Peyer's patch (tissue), 4 donors: ENCODE measurements at regions not wholly inside any gene's neighbourhood (a gene's known extent, or its start where the extent isn't known, plus 50 kb on each side); places are given as distances from the start of the nearest gene placed in this dataset.

ENCODE experiments used
- DNase-seq, 3 donors: peaks; one replicate each; pipeline ENCODE4 v3.0.0-alpha.2; 2017 to 2019
- H3K27ac ChIP-seq, 4 donors: fragments of 200-600 bp; sonication (generic); one replicate each; pipeline ENCODE4 v1.5.1; 2016 to 2019
- H3K27me3 ChIP-seq, 2 donors: fragments of 200-600 bp; sonication (generic); one replicate each; pipeline ENCODE4 v1.5.1; 2019
- H3K36me3 ChIP-seq, 3 donors: fragments of 200-600 bp; sonication (generic); one replicate each; pipeline ENCODE4 v1.5.1; 2016 to 2019
- H3K4me1 ChIP-seq, 4 donors: fragments of 200-600 bp; sonication (generic); one replicate each; pipeline ENCODE4 v1.5.1; 2016 to 2019
- H3K4me3 ChIP-seq, 4 donors: fragments of 200-600 bp; sonication (generic); 1 replicate in 3 of 4; 2 replicates in 1 of 4; pipeline ENCODE4 v1.5.1; 2016 to 2019; ENCODE audit warnings: mild to moderate bottlenecking in 1 of 4
- H3K9me3 ChIP-seq, 4 donors: fragments of 200-600 bp; sonication (generic); one replicate each; pipeline ENCODE4 v1.5.1; 2016 to 2019; ENCODE audit warnings: mild to moderate bottlenecking in 1 of 4
- POLR2A ChIP-seq, 2 donors: fragments of 450-650 bp; IDR thresholded peaks; one replicate each; pipeline ENCODE4 v1.5.1; 2017; ENCODE audit warnings: antibody characterized with exemption in 2 of 2, mild to moderate bottlenecking in 2 of 2, moderate library complexity in 2 of 2
- TF ChIP-seq, protein P1 (sequence below), 6 experiments: fragments of 450-650 bp in 4 of 6; fragments of 200-600 bp in 2 of 6; sonication (generic) in 1 of 6; IDR thresholded peaks; one replicate each; pipeline ENCODE4 v1.5.1; 2017 to 2019; ENCODE audit warnings: antibody characterized with exemption in 6 of 6, mild to moderate bottlenecking in 3 of 6, moderate library complexity in 1 of 6

GRCh38 chr13:74084375-74084935 lies 49.7 kb downstream of the KLF12 start:
- DNase-seq, result no peak
- no peaks in the 10 kb centered on the region for H3K9me3 ChIP-seq
- no peak overlapping the region for H3K4me3 ChIP-seq
- no peak overlapping the region for H3K27ac ChIP-seq
- no peaks in the 10 kb centered on the region for H3K36me3 ChIP-seq
- no peaks in the 10 kb centered on the region for H3K27me3 ChIP-seq
- TF ChIP-seq POLR2A (IDR thresholded peaks at IDR 0.05), result no peak
- TF ChIP-seq, protein P1, sequence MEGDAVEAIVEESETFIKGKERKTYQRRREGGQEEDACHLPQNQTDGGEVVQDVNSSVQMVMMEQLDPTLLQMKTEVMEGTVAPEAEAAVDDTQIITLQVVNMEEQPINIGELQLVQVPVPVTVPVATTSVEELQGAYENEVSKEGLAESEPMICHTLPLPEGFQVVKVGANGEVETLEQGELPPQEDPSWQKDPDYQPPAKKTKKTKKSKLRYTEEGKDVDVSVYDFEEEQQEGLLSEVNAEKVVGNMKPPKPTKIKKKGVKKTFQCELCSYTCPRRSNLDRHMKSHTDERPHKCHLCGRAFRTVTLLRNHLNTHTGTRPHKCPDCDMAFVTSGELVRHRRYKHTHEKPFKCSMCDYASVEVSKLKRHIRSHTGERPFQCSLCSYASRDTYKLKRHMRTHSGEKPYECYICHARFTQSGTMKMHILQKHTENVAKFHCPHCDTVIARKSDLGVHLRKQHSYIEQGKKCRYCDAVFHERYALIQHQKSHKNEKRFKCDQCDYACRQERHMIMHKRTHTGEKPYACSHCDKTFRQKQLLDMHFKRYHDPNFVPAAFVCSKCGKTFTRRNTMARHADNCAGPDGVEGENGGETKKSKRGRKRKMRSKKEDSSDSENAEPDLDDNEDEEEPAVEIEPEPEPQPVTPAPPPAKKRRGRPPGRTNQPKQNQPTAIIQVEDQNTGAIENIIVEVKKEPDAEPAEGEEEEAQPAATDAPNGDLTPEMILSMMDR (IDR thresholded peaks at IDR 0.05), result no peak
- H3K4me1 ChIP-seq, result no peaks in the 10 kb centered on the region

DNA sequence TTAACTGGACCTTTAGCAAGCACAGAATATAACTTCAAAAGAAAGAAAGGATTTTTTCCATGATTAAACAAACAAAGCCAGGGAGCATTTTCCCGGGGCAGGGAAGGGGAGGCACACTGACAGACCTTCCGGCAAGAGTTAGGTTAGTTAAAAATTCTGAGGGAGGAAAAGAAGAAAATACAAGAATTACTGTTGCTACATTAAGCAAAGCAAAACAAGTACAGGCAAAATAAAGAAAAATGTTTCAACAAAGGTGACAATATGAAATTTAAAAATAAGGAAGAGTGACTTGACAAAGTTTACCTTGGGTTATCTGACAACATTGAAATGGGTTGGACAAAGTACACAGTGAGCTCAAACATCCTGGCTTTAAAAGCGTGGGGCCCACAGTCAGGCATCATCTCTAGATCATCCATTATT lies 51.5 kb downstream of the KLF12 start:
- H3K4me3 ChIP-seq, result no peak overlapping the region
- H3K4me1 ChIP-seq, result no peaks in the 10 kb centered on the region
- H3K36me3 ChIP-seq, result no peaks in the 10 kb centered on the region
- no peak overlapping the region for H3K27ac ChIP-seq
- no peak for DNase-seq
- TF ChIP-seq, protein P1 (IDR thresholded peaks at IDR 0.05), result no peak
- H3K9me3 ChIP-seq, result no peaks in the 10 kb centered on the region
- H3K27me3 ChIP-seq, result no peaks in the 10 kb centered on the region

- DNase-seq, result no peak
These were observed 53.4 kb downstream of the KLF12 start for GRCh38 chr13:74080762-74081161.

DNA sequence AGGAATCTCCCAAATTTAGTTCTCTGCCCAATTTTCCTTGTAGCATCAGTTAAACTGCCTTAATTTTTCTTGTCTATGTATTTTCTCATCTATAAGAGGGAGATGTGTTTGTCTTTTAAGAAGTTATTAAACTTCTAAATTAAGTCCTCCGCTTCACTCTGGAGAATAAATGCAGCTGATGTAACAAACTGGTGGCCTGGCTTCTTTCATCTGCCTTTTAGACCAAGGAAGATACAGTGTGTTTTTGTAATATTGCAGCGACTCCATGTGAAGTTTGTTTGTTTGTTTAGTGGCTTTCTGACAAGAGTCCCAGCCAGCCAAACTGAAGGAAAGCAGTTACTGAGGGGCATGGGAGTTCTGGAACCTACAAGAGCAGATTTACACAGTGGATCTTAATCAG lies 56.4 kb downstream of the KLF12 start:
- Histone ChIP-seq H3K4me3 (no peak overlapping the region), H3K4me1 (no peaks in the 10 kb centered on the region), H3K27ac (no peak overlapping the region), H3K27me3 (no peaks in the 10 kb centered on the region), H3K9me3 (no peaks in the 10 kb centered on the region), H3K36me3 (no peaks in the 10 kb centered on the region)
- no peak for DNase-seq
- TF ChIP-seq, protein P1 (IDR thresholded peaks at IDR 0.05), result no peak
- no peak for TF ChIP-seq POLR2A (IDR thresholded peaks at IDR 0.05)

More at GRCh38 chr13:74080762-74081161, 53.4 kb downstream of the KLF12 start:
- no peak for TF ChIP-seq POLR2A (IDR thresholded peaks at IDR 0.05)
- TF ChIP-seq, protein P1 (IDR thresholded peaks at IDR 0.05), result no peak
- H3K27me3 ChIP-seq, result no peaks in the 10 kb centered on the region
- no peaks in the 10 kb centered on the region for H3K4me1 ChIP-seq
- no peak overlapping the region for H3K27ac ChIP-seq
- H3K9me3 ChIP-seq, result no peaks in the 10 kb centered on the region
- H3K36me3 ChIP-seq, result no peaks in the 10 kb centered on the region
- H3K4me3 ChIP-seq, result no peak overlapping the region

DNA sequence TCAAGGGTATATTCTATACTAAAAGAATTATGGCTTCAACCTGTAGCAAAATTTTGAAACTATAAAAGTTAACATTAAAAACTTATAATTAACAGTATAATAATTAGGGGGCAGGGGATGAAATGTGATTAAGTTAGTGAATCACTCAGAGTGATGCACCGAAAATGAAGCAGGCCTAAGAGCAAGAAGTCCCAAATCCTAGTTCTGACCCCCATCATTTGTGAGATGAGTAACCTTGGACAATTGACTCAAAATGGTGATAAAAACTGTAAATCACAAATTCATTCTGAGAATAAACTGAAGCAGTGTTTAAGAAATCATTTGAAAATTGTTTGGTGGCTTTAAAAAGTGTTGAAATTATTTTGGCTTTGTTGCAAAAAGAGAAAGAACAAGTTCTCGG lies 56.8 kb downstream of the KLF12 start:
- DNase-seq, result no peak
- TF ChIP-seq, protein P1 (IDR thresholded peaks at IDR 0.05), result no peak
- no peak for TF ChIP-seq POLR2A (IDR thresholded peaks at IDR 0.05)

DNA sequence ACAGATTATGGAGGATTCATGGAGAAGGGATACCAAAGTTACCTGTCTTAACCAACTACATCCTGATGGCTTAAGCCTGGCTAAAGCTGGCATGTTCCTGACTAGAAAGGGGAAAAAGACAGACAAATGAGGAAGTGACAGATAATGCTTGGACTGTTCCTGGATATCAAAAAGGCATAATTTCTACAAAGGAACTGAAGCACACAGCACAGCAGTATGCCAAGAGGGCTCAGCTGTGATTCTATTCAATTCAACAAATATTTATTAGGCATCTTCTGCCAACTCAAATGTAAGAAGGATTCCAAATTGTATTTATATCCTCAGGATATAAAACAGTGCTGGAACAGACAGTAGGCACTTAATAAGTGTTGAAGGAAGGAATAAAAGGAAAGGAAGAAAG lies 59.5 kb downstream of the KLF12 start:
- H3K4me3 ChIP-seq, result no peak overlapping the region
- H3K36me3 ChIP-seq, result no peaks in the 10 kb centered on the region
- H3K27me3 ChIP-seq, result no peaks in the 10 kb centered on the region
- no peak for DNase-seq
- no peak overlapping the region for H3K27ac ChIP-seq
- TF ChIP-seq, protein P1 (IDR thresholded peaks at IDR 0.05), result no peak
- TF ChIP-seq POLR2A (IDR thresholded peaks at IDR 0.05), result no peak
- no peaks in the 10 kb centered on the region for H3K4me1 ChIP-seq
- no peaks in the 10 kb centered on the region for H3K9me3 ChIP-seq

More for the DNA sequence above, 56.8 kb downstream of the KLF12 start:
- no peaks in the 10 kb centered on the region for H3K27me3 ChIP-seq
- H3K4me3 ChIP-seq, result no peak overlapping the region
- no peaks in the 10 kb centered on the region for H3K4me1 ChIP-seq
- no peaks in the 10 kb centered on the region for H3K36me3 ChIP-seq
- no peak overlapping the region for H3K27ac ChIP-seq
- H3K9me3 ChIP-seq, result no peaks in the 10 kb centered on the region
